DMS114 treated with DMSO at 0.1 percent for 48 hours (cell line): ENCODE measurements at regions not wholly inside any gene's neighbourhood (a gene's known extent, or its start where the extent isn't known, plus 50 kb on each side); places are given as distances from the start of the nearest gene placed in this dataset.
"Not testable (repeated sequence)": the region's sequence is repeated elsewhere in the genome, so short reads cannot be mapped to it uniquely, and the experiment has no call there.

Source experiments
- DNase-seq: peaks from one replicate; lab custom pipeline; 2025; ENCODE audit not compliant: unreplicated experiment; lab: John Stamatoyannopoulos, UW

DNA sequence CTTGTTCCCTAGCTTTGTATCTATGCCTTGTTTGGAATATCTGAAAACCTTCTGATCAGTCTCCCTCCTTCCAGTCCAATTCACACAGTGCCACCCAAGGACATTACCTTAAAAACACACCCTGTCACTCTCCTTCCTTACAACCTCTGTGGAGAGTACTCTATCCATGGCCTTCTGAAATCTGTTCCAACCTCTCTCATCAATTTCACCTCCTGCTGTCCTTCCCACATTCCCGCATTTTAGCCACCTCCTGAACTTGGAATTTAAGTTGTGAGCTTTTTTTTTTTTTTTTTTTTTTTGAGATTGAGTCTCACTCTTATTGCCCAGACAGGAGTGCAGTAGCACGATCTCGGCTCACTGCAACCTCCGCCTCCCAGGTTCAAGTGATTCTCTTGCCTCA is 824.8 kb downstream of the METTL15 start:
- DNase-seq, result no peak

DNA sequence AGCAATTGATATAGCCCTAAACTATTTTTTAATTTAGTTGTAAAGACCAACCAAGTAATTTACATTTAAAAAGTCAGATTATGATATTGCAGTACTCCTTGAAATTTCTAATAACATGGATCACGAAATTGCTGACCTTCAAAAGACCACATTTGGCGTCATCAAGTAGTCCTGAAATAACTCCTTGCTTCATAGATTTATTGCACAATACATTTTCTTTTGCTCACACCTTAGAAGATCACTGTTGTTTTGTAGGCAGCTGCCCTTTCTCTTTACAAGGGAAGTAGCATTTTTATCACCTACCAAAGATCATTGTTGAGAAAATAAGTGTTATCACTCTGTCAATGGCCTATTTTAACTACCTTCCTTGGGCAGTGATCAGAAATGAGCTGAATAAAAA is 815.8 kb downstream of the METTL15 start:
- DNase-seq, result no peak

DNA sequence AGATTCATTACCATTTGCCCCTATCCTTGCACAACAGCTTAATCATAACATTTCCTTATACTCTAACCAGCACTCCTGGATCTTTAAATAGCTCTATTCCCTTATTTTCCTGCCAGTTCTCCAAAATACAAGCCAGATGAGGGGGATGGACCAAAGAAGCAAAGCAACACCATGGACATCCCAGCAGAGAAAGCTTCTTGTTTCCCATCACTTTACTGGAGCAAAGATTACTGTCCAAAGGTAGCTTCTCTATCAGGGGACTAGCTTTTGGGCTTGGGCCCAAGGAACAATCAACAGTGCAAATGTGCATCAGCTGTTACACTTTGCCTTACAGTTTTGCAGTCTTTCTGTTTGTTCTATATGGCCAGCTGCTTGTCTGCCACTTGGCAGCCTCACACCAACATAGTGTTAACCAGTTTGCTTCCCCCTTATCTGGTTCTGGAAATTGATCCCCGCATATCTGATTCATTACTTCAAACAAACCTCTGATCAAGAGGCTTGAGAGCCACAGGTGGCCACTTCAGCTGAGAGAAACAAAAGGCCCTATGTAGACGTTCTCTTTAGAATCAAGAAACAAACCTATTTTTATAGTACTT is 814.3 kb downstream of the METTL15 start:
- DNase-seq, result no peak

DNA sequence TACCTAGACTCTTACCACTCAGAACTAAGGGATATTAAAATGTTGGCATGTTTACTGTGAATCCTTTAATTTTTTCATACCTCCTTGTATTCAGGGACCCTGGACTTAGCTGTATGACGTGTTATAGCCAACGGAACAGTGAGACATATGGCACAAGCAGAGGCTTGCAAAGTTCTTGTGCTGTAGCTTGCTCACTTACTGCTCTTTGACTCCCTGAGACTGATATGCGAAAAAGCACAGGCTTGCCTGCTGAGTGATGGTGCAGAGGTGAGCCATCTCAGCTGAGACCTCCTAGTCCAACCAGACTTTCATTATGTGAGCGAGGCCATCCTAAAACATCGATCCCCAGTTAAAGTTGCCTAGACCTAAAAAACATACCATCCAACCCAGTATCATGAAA is 811.0 kb downstream of the METTL15 start:
- no peak for DNase-seq

DNA sequence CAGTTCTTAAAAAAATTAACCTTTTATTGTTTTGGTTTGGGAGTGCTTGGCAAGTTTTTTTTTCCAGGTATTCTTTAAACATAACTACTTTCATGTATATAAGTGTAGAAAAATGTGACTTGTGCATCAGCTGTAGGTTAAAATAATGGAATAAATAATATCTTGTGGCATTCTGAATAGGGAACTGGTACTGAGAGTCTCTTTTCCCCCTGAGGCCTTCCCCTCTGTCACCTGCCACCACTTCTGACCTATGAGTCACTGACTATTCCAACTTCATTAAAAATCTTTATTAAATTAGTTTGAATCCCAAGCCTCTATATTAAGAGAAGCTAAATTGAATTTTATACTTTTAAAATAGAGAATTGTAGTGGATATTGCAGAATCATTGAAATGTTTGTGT is 805.7 kb downstream of the METTL15 start:
- no peak for DNase-seq

DNA sequence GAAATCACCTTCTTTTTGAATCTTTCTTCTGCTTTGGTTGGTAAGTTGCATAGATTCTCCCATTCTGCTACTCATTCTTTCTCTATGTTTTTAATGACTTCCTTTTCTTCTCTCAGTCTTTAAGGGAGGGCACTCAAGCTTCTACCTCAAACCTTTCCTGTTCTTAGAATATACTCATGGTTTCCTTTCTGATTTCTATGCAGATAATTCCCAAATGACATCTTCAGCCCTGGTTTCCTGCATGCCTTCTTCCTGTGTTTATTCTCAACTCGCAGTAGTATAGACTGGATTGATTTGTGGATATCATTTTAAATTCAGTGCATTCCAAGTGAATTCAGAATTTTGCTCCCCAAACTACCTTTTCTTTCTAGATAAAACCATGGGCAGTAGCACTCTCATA is 803.6 kb downstream of the METTL15 start:
- no peak for DNase-seq

DNA sequence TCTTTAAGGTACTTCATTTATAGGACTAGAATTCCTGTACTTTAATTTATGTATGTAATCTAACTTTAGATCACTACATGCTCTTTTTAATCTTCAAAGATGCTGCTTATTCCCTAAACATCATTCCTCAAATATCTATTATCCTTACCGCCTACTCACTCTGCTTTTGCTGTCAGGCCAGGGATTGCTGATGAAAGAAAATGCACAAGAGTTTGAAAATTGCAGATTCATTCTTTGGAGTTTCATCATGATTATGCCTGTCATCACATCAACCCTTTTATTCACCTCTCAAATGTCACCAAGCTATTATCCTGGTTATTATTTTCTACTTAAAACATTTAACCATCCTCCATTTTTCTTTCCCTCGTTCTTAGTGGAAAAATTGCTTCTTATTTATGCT is 802.7 kb downstream of the METTL15 start:
- no peak for DNase-seq

DNA sequence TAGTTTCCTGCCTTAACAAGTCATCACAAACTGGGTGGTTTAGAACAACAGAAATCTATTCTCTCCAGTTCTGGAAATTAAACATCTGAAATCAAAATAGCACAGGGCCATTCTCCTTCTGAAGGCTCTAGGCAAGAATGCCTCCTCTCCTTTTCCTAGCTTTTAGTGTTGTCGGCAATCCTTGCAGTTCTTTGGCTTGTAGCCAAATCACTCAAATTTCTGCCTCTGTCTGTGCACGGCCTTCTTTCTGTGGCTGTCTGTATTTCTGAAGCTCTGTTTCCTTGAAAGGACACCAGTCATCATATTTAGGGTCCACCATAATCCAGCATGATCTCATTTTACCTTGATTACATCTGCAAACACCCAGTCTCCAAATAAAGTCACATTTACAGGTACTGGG is 795.5 kb downstream of the METTL15 start:
- DNase-seq, result no peak

DNA sequence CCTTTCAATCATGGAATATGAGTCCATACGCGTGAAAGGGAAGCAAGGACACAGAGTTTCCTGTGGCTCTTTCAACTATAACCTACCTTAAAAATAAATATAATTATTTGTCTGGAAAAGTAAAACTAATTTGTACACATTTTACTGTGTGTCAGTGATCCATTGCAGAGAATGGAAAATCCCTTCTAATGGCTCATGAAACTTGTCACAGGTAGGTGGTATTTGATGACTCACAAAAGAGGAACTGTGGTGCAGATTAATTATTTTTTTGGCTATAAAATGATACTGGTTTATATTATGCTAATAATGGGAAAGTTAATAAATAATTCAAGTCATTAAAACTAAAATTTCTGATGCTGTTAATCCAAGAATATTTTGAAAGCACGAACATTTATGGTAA is 792.2 kb downstream of the METTL15 start:
- no peak for DNase-seq

DNA sequence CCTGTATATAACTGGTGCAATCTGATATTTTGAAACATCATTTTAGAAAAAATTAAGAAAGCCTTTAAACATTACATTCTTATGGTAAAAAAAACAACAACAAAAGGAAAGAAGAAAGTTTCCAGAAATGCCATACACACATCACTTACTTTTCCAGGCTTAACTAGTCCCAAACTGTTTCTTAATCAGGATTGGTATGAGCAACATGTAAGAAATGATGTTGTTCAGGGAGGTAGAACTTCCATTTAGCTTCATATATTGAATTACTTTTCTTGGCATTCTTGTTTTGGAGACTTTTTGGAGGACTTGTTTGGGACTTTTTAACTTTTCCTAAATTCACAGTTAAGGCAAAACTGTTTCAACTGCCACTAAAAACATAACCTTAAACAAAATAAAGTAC is 791.5 kb downstream of the METTL15 start:
- no peak for DNase-seq

DNA sequence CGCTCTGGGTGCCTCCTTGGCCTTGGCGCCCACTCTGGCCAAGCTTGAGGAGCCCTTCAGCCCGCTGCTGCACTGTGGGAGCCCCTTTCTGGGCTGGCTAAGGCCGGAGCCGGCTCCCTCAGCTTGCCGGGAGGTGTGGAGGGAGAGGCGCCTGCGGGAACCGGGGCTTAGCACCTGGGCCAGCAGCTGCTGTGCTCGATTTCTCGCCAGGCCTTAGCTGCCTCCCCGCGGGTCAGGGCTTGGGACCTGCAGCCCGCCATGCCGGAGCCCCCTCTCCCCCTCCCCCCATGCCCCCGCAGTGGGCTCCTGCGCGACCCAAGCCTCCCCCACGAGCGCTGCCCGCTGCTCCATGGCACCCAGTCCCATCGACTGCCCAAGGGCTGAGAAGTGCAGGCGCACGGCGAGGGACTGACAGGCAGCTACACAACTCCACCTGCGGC is 782.4 kb downstream of the METTL15 start:
- DNase-seq, result not testable (repeated sequence)

DNA sequence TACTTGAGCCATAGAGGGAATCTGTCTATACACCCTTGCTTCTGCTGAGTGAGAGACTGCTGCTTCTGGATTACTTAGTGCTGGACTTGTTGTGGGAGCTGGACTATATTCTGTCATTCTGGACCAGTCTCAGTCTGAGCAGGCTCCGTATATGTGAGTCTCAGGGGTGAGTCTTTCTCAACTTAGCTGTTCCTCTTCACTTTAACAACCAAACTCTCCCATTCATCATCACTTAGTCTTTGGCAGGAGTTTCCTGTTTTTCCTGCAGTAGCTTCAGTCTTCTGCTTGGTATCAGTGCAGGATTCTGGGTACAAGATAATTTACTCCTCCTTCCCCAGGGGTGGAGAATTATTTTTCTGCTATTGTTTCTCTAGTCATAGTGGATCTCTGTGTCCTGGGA is 779.5 kb downstream of the METTL15 start:
- DNase-seq, result no peak

DNA sequence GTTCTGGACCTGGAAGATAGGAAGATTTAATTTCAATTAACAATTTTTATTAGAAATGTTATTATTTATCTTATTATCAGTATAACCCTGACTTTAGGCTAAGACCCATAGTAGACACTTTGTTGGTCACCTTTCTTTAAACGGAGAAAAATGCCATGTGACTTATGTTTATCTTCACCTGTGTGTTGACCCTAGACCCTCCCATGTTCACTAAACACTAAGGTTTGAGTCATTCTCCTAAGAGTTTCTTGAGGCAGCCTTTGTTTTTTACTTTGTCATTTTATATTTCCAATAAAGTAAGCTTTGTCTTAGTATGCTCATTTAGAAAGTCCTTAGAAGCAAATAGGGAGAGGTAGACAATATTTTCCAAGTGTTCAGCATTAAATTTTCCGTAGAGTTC is 771.7 kb downstream of the METTL15 start:
- DNase-seq, result no peak

DNA sequence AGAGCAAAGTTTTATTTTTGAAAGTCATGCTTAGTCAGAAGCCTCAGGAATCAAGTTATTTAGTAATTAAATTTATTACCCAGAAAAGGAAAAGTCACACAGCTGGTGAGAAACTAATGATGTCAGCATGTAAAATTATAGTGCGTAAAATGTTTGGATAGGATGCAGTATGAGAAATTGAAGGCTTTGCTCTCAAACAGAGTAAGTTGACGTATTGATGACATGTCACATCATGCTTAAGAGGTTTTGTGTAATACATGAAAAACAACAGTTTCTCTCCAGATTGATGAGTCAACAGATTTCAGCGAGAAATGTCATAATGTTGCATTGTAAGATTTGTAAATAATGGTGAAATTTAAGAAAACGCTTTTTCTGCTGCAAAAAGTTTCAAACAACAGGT is 769.8 kb downstream of the METTL15 start:
- DNase-seq, result no peak

DNA sequence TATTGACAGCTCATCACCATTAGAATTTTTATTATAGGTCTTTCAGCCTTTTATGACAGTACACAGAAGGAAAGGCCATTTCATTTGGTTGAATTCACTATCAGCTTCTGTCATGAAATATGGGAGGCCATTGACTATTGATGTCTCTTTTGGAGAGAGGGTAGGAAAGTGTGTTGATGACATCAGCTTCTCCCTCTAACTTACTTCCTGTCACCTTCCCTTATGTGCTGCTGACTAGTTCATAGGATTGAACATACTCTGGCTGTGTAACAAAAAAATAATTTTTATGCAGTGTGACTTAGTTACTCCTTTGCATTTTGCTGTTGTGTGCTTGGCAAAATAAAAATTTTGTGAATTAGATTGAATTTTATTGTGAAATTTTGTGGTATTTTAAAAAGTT is 769.2 kb downstream of the METTL15 start:
- no peak for DNase-seq

DNA sequence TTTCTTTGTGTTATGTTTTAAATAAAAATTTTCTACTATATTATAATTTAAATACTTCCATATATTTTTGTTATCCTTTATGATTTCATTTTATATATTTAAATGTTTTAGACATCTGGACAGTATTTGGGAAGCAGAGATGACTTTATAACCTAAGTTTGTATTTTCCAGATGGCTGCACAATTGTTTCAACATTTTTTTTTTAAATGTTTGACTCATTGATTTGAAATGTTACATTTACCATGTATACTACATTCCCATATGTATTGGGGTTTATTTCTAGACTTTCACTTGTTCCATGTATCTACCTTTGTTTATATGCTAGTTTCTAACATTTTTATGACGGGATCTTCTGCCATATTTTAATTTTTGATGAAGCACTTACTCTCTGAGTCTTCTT is 766.5 kb downstream of the METTL15 start:
- DNase-seq, result no peak

DNA sequence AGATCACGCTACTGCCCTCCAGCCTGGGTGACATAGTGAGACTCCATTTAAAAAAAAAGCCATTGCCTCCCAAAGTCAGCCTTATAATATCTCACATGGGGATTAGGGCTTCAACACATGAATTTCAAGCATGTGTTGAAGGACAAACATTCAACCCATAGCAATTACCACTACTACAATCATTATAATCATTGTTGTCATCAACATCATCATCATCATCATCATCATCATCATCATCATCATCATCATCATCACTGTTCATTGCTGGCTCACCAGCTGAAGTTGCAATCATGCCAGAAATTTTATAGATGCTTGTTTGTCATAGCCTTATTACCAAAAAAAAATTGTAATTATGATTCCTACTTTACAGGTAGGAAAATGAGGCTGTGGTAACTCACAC is 762.9 kb downstream of the METTL15 start:
- DNase-seq, result no peak

DNA sequence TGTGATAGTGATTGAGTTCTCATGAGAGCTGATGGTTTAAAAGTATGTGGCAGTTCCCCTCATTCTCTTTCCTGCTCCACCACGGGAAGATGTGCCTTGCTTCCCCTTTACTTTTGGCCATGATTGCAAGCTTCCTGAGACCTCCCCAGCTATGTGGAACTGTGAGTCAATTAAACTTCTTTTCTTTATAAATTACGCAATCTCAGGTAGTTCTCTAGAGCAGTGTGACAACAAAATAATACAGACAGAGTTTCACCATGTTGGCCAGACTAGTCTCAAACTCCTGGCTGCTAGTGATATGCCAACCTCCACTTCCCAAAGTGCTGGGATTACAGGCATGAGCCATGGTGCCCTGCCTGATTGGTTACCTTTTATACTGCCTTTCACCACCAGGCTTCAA is 755.2 kb downstream of the METTL15 start:
- no peak for DNase-seq

DNA sequence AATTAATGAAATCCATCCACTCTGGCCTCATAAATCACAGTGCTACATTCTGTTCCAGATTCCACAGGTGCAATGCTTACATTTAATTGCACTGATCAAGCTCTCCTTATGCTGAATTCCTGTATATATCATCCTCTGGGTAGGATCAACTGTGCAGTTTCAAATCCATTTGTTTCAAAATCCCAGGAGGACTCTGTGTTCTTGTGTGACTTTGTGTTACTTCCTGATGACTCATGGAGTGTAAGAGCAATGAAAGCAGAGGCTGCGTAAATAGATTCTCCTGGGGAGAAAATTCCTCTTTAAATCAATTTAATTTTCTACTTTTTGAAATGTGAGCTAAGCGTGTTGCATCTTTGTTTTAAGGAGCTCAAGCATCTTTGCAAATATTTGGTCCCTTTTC is 752.7 kb downstream of the METTL15 start:
- no peak for DNase-seq

DNA sequence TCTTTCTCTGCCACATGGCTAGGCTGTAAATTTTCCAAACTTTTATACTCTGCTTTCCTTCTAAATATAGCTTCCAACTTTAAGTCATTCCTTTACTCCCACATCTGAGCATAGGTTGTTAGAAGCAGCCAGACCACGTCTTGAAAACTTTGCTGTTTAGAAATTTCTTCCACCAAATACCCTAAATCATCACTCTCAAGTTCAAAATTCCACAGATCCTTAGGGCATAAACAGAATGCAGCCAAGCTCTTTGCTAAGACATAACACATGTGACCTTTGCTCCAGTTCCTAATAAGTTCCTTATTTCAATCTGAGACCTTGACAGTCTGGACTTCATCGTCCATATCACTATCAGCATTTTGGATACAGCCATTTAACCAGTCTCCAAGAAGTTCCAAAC is 749.9 kb downstream of the METTL15 start:
- no peak for DNase-seq

DNA sequence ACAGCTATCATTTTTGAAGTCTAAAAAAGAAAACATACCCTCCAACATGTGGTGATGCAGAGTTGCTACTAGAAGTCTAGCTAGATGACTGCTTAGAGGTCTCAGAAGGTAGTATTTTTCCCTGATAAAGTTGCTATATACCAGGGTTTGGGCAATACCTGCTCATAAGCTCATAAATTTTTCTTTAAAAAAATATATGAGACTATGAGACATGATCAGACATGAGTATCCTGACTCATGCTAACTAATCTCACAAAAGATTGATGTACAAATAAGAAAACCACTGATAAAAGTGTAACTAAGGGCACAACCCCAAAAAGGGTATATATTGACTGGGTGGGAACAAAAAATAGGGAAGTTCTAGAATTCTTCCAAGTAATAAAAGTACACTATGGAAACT is 740.9 kb downstream of the METTL15 start:
- no peak for DNase-seq

DNA sequence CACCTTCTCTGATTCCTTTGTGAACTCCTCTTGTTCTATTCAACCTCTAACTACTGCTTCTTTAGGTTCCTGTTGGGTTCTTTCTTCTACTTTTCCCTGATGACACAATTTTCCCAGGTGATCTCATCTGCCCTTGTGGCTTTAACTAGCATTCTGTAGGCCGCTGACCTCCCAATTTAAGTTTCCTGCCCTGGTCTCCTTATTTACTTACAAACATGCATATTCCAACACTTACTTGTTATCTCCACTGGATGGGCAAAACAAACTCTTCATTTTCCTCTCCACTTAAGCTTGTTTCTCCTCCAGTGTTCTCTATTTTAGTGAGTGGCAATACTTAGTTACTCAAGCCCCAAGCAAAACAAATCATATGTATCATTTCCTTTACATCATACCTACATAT is 734.5 kb downstream of the METTL15 start:
- DNase-seq, result no peak

DNA sequence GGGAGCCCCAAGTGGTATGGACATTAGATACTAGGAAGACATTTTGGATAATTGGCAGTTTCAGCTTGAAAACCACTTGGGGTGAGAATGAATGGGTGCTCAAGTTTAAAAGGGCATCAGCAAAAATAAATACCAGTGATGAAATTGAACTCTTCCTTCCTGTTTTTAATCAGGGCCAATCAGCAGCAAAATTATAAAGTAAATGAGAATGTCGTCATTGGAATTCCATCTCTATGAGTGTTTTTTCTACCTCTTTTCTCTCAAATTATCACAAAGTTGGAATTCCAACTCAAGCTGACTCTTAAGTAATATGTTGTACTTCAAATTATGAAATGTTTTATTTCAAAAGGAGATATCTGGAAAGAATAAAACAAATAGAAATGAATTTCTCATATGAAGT is 730.6 kb downstream of the METTL15 start:
- DNase-seq, result no peak

DNA sequence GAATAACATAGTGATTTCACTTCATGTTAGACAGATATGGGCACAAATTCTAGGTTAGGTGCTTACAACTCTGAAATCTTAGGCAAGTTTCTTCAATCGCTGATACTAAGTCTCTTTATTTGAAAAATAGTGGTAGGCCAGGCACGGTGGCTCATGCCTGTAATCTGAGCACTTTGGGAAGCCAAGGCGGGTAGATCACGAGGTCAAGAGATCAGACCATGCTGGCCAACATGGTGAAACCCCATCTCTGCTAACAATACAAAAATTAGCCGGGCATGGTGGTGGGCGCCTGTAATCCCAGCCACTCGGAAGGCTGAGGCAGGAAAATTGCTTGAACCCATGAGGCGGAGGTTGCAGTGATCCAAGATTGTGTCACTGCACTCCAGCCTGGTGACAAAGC is 729.4 kb downstream of the METTL15 start:
- DNase-seq, result no peak
